ENCODE measurements at regions not wholly inside any gene's neighbourhood (a gene's known extent, or its start where the extent isn't known, plus 50 kb on each side); places are given as distances from the start of the nearest gene placed in this dataset.
A peak's percentile ranks its signal among the peaks of the same experiment; 100 is the strongest.

GRCh38 chr7:125559921-125560320 is 630.3 kb upstream of the POT1 start:
- DNase-seq: no peak

GRCh38 chr7:125555916-125556315 is 626.3 kb upstream of the POT1 start:
- DNase-seq: no peak

- DNase-seq: no peak
Measured at GRCh38 chr7:125551008-125551407, 621.4 kb upstream of the POT1 start.

GRCh38 chr7:125547505-125547904 is 617.9 kb upstream of the POT1 start:
- DNase-seq: no peak

- no peak for DNase-seq
Measured at GRCh38 chr7:125530553-125530952, 600.9 kb upstream of the POT1 start.

GRCh38 chr7:125529249-125529648 is 599.6 kb upstream of the POT1 start:
- DNase-seq: no peak

GRCh38 chr7:125526958-125527357 is 597.3 kb upstream of the POT1 start:
- DNase-seq: no peak

- no peak for DNase-seq
Measured at GRCh38 chr7:125526092-125526491, 596.5 kb upstream of the POT1 start.

- DNase-seq: peak; percentile 69
Measured at GRCh38 chr7:125516194-125516593, 586.6 kb upstream of the POT1 start.

GRCh38 chr7:125512373-125512772 is 582.7 kb upstream of the POT1 start:
- no peak for DNase-seq

GRCh38 chr7:125511310-125511709 is 581.7 kb upstream of the POT1 start:
- no peak for DNase-seq

GRCh38 chr7:125506331-125506730 is 576.7 kb upstream of the POT1 start:
- no peak for DNase-seq

- no peak for DNase-seq
Measured at GRCh38 chr7:125504848-125505247, 575.2 kb upstream of the POT1 start.

GRCh38 chr7:125495997-125496396 is 566.4 kb upstream of the POT1 start:
- DNase-seq: no peak

- DNase-seq: no peak
Measured at GRCh38 chr7:125492521-125492920, 562.9 kb upstream of the POT1 start.

GRCh38 chr7:125491137-125491536 is 561.5 kb upstream of the POT1 start:
- DNase-seq: no peak

GRCh38 chr7:125490167-125490566 is 560.5 kb upstream of the POT1 start:
- no peak for DNase-seq

GRCh38 chr7:125485223-125485622 is 555.6 kb upstream of the POT1 start:
- DNase-seq: no peak

GRCh38 chr7:125484755-125485154 is 555.1 kb upstream of the POT1 start:
- no peak for DNase-seq

- DNase-seq: no peak
Measured at GRCh38 chr7:125481323-125481722, 551.7 kb upstream of the POT1 start.

- DNase-seq: no peak
Measured at GRCh38 chr7:125480762-125481161, 551.1 kb upstream of the POT1 start.

GRCh38 chr7:125468855-125469174 is 539.2 kb upstream of the POT1 start:
- no peak for DNase-seq

- no peak for DNase-seq
Measured at GRCh38 chr7:125467996-125468854, 538.6 kb upstream of the POT1 start.

- DNase-seq: no peak
Measured at GRCh38 chr7:125465527-125465926, 535.9 kb upstream of the POT1 start.

- DNase-seq: no peak
Measured at GRCh38 chr7:125462615-125463014, 533.0 kb upstream of the POT1 start.
